ENCODE measurements at regions not wholly inside any gene's neighbourhood (a gene's known extent, or its start where the extent isn't known, plus 50 kb on each side); places are given as distances from the start of the nearest gene placed in this dataset.

GRCh38 chr4:30283336-30283735 is 436.8 kb upstream of the PCDH7 start (continued):
- no peak for TF ChIP-seq REST (IDR thresholded peaks at IDR 0.05; ENCODE audit: unreplicated experiment)

- no peaks in the 10 kb centered on the region for H3K36me3 Mint-ChIP-seq (ENCODE audit: low read depth)
- no peak overlapping the region for H3K4me2 ChIP-seq
- TF ChIP-seq REST (IDR thresholded peaks at IDR 0.05; ENCODE audit: unreplicated experiment) (no peak), ZNF114 (CRISPR knock-in tag; IDR thresholded peaks at IDR 0.05) (no peak), EZH2phosphoT487 (IDR thresholded peaks at IDR 0.05; ENCODE audit: unreplicated experiment) (no peak), STAT1 (IDR thresholded peaks at IDR 0.05; ENCODE audit: unreplicated experiment) (no peak), NANOG (IDR thresholded peaks at IDR 0.05; ENCODE audit: borderline replicate concordance) (no peak), CTCF (conservative IDR thresholded peaks at IDR 0.05; ENCODE audit: low read depth in 2 of 2) (no peak), CREB1 (CRISPR knock-in tag; IDR thresholded peaks at IDR 0.05; ENCODE audit: low read depth) (no peak), ETS1 (IDR thresholded peaks at IDR 0.05) (no peak), ZNF462 (CRISPR knock-in tag; IDR thresholded peaks at IDR 0.05) (no peak)
Measured at GRCh38 chr4:30294295-30294694, 425.9 kb upstream of the PCDH7 start.

More at GRCh38 chr4:30294295-30294694, 425.9 kb upstream of the PCDH7 start:
- Mint-ChIP-seq H3K9me3 (no peaks in the 10 kb centered on the region), H3K4me3 (no peak overlapping the region), H3K4me1 (no peaks in the 10 kb centered on the region), H3K27me3 (ENCODE audit: insufficient read depth, low read depth, poor library complexity) (no peaks in the 10 kb centered on the region), H3K27ac (no peak overlapping the region)
- Histone ChIP-seq H3K4me3 (no peak overlapping the region), H4K20me1 (replicated peaks; ENCODE audit: insufficient read depth) (no peaks in the 10 kb centered on the region), H3K36me3 (ENCODE audit: insufficient read depth) (no peaks in the 10 kb centered on the region), H3K27me3 (ENCODE audit: insufficient read depth) (no peaks in the 10 kb centered on the region), H3K79me2 (replicated peaks; ENCODE audit: insufficient read depth) (no peaks in the 10 kb centered on the region), H3K4me1 (ENCODE audit: insufficient read depth) (no peaks in the 10 kb centered on the region), H3K9me2 (ENCODE audit: insufficient read depth) (no peaks in the 10 kb centered on the region), H3F3A (replicated peaks; ENCODE audit: low read depth) (no peaks in the 10 kb centered on the region), H2AFZ (no peak overlapping the region), H3K27ac (ENCODE audit: low read depth) (no peak overlapping the region)
- DNase-seq (ENCODE audit: low spot score): no peak
- no peak for ATAC-seq
